Stomach (tissue), 4 donors: ENCODE measurements at regions not wholly inside any gene's neighbourhood (a gene's known extent, or its start where the extent isn't known, plus 50 kb on each side); places are given as distances from the start of the nearest gene placed in this dataset.

Experiments used
- CTCF ChIP-seq, 7 experiments: fragments of 450-650 bp in 4 of 7; fragments of 200-600 bp in 3 of 7; sonication (generic) in 3 of 7; IDR thresholded peaks; one replicate each; pipeline ENCODE4 v1.5.1; 2016 to 2019; ENCODE audit warnings: antibody characterized with exemption in 7 of 7, control low read depth in 2 of 7, mild to moderate bottlenecking in 1 of 7
- EP300 ChIP-seq: sonication (generic); formaldehyde crosslinking; IDR thresholded peaks from one replicate; pipeline ENCODE4 v1.6.1; 2017; ENCODE audit warnings: antibody characterized with exemption
- POLR2A ChIP-seq, 4 donors: fragments of 450-650 bp; IDR thresholded peaks; one replicate each; pipeline ENCODE4 v1.6.1; 2016; ENCODE audit warnings: antibody characterized with exemption in 4 of 4, control low read depth in 2 of 4, mild to moderate bottlenecking in 1 of 4, moderate library complexity in 1 of 4

DNA sequence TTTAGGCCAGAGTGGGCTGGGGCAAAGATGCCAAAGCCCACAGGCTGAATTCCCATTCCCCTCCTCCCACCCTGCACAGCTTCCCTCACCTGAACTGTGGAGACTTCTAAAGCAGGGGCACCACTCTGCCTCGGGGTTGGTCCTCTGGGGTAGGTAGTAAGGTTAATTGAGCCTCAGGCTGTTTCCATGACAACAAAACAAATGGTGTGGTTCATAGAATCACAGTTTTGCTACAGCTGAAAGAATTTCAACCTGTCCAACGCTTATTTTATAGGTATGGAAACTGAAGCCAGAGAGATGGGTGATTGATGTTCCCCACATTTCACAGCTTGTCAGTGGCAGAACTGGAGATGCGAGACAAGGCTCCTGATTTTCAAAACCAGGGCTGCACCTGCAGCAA, 109.5 kb downstream of the SNX19 start:
- no peak for TF ChIP-seq CTCF (IDR thresholded peaks at IDR 0.05)
- no peak for TF ChIP-seq POLR2A (IDR thresholded peaks at IDR 0.05)
- TF ChIP-seq EP300: no peak
